ENCODE measurements at regions not wholly inside any gene's neighbourhood (a gene's known extent, or its start where the extent isn't known, plus 50 kb on each side); places are given as distances from the start of the nearest gene placed in this dataset.
"Not testable (repeated sequence)": the region's sequence is repeated elsewhere in the genome, so short reads cannot be mapped to it uniquely, and the experiment has no call there.

GRCh38 chr12:17132336-17132735 lies 526.4 kb upstream of the LMO3 start:
- no peak for TF ChIP-seq CTCF (IDR thresholded peaks at IDR 0.05; ENCODE audit: unreplicated experiment in 3 of 3)
- H3K27me3 Mint-ChIP-seq (ENCODE audit: low read depth), result no peaks in the 10 kb centered on the region
- no peaks in the 10 kb centered on the region for H3K4me1 Mint-ChIP-seq
- H3K36me3 Mint-ChIP-seq (ENCODE audit: low read depth), result no peaks in the 10 kb centered on the region
- no peak overlapping the region for H3K4me3 Mint-ChIP-seq
- no peak overlapping the region for H3K27ac Mint-ChIP-seq
- H3K9me3 Mint-ChIP-seq, result no peaks in the 10 kb centered on the region

- H3K27me3 Mint-ChIP-seq (ENCODE audit: low read depth); H3K4me1 Mint-ChIP-seq; H3K4me3 Mint-ChIP-seq; H3K36me3 Mint-ChIP-seq (ENCODE audit: low read depth); H3K27ac Mint-ChIP-seq: not testable (repeated sequence)
- peaks cover 12% of the 10 kb centered on the region for H3K9me3 Mint-ChIP-seq
Measured at GRCh38 chr12:17116538-17116937, 510.6 kb upstream of the LMO3 start.

- H3K36me3 Mint-ChIP-seq (ENCODE audit: low read depth), result no peaks in the 10 kb centered on the region
- H3K27me3 Mint-ChIP-seq (ENCODE audit: low read depth), result no peaks in the 10 kb centered on the region
- peaks cover 6% of the 10 kb centered on the region for H3K9me3 Mint-ChIP-seq
- no peak for TF ChIP-seq CTCF (IDR thresholded peaks at IDR 0.05; ENCODE audit: unreplicated experiment in 3 of 3)
- no peaks in the 10 kb centered on the region for H3K4me1 Mint-ChIP-seq
- no peak overlapping the region for H3K4me3 Mint-ChIP-seq
- H3K27ac Mint-ChIP-seq, result no peak overlapping the region
Measured at GRCh38 chr12:17110316-17110715, 504.4 kb upstream of the LMO3 start.

GRCh38 chr12:17108877-17109541 lies 503.0 kb upstream of the LMO3 start:
- Mint-ChIP-seq H3K9me3 (no peaks in the 10 kb centered on the region), H3K27ac (peak overlapping the region in 1 of 3 experiments; percentile 45), H3K4me1 (no peaks in the 10 kb centered on the region), H3K36me3 (ENCODE audit: low read depth) (no peaks in the 10 kb centered on the region), H3K4me3 (no peak overlapping the region), H3K27me3 (ENCODE audit: low read depth) (no peaks in the 10 kb centered on the region)
- TF ChIP-seq CTCF (IDR thresholded peaks at IDR 0.05; ENCODE audit: unreplicated experiment in 3 of 3), result no peak

GRCh38 chr12:17104801-17105200 lies 498.8 kb upstream of the LMO3 start:
- Mint-ChIP-seq H3K4me1 (no peaks in the 10 kb centered on the region), H3K36me3 (ENCODE audit: low read depth) (no peaks in the 10 kb centered on the region), H3K27ac (no peak overlapping the region), H3K4me3 (no peak overlapping the region), H3K27me3 (ENCODE audit: low read depth) (no peaks in the 10 kb centered on the region), H3K9me3 (peaks cover 15% of the 10 kb centered on the region)
- no peak for TF ChIP-seq CTCF (IDR thresholded peaks at IDR 0.05; ENCODE audit: unreplicated experiment in 3 of 3)

- Mint-ChIP-seq H3K27me3 (ENCODE audit: low read depth) (no peaks in the 10 kb centered on the region), H3K9me3 (peaks cover 22% of the 10 kb centered on the region), H3K4me1 (no peaks in the 10 kb centered on the region), H3K4me3 (no peak overlapping the region), H3K36me3 (ENCODE audit: low read depth) (no peaks in the 10 kb centered on the region), H3K27ac (no peak overlapping the region)
- no peak for TF ChIP-seq CTCF (IDR thresholded peaks at IDR 0.05; ENCODE audit: unreplicated experiment in 3 of 3)
Measured at GRCh38 chr12:17097674-17098073, 491.7 kb upstream of the LMO3 start.

All from nephron (organoid).